GM21390 (cell line): ENCODE measurements at regions not wholly inside any gene's neighbourhood (a gene's known extent, or its start where the extent isn't known, plus 50 kb on each side); places are given as distances from the start of the nearest gene placed in this dataset.

Source experiments
- ATAC-seq: cut with Tn5 transposase; IDR thresholded peaks from one replicate; pipeline ENCODE4 v1.9.1; 2021; ENCODE audit not compliant: unreplicated experiment

- no peak for ATAC-seq
Observed at GRCh38 chr11:110939471-110939870, 227.2 kb upstream of the ARHGAP20 start.

GRCh38 chr11:110935018-110935640 is 222.9 kb upstream of the ARHGAP20 start:
- no peak for ATAC-seq

GRCh38 chr11:110929129-110929528 is 216.9 kb upstream of the ARHGAP20 start:
- ATAC-seq: no peak

GRCh38 chr11:110928391-110928790 is 216.2 kb upstream of the ARHGAP20 start:
- no peak for ATAC-seq

GRCh38 chr11:110921742-110922521 is 209.7 kb upstream of the ARHGAP20 start:
- ATAC-seq: no peak

- ATAC-seq: peak; percentile 84
Observed at GRCh38 chr11:110919241-110919922, 207.1 kb upstream of the ARHGAP20 start.

GRCh38 chr11:110918351-110918750 is 206.1 kb upstream of the ARHGAP20 start:
- no peak for ATAC-seq

GRCh38 chr11:110912437-110912836 is 200.2 kb upstream of the ARHGAP20 start:
- ATAC-seq: no peak

- no peak for ATAC-seq
Observed at GRCh38 chr11:110910384-110910783, 198.1 kb upstream of the ARHGAP20 start.

- ATAC-seq: no peak
Observed at GRCh38 chr11:110909336-110909735, 197.1 kb upstream of the ARHGAP20 start.

GRCh38 chr11:110908401-110909105 is 196.3 kb upstream of the ARHGAP20 start:
- ATAC-seq: no peak

- peak; percentile 73 for ATAC-seq
Observed at GRCh38 chr11:110907629-110908028, 195.4 kb upstream of the ARHGAP20 start.

- ATAC-seq: no peak
Observed at GRCh38 chr11:110903830-110904229, 191.6 kb upstream of the ARHGAP20 start.

GRCh38 chr11:110903378-110903777 is 191.1 kb upstream of the ARHGAP20 start:
- ATAC-seq: no peak

- no peak for ATAC-seq
Observed at GRCh38 chr11:110901441-110901840, 189.2 kb upstream of the ARHGAP20 start.

GRCh38 chr11:110900426-110900825 is 188.2 kb upstream of the ARHGAP20 start:
- ATAC-seq: no peak

GRCh38 chr11:110897035-110897434 is 184.8 kb upstream of the ARHGAP20 start:
- ATAC-seq: no peak

GRCh38 chr11:110896358-110896757 is 184.1 kb upstream of the ARHGAP20 start:
- ATAC-seq: no peak

- no peak for ATAC-seq
Observed at GRCh38 chr11:110894224-110894623, 182.0 kb upstream of the ARHGAP20 start.

GRCh38 chr11:110892741-110893285 is 180.6 kb upstream of the ARHGAP20 start:
- no peak for ATAC-seq

- no peak for ATAC-seq
Observed at GRCh38 chr11:110891411-110891810, 179.2 kb upstream of the ARHGAP20 start.
